H1 (cell line): ENCODE measurements at regions not wholly inside any gene's neighbourhood (a gene's known extent, or its start where the extent isn't known, plus 50 kb on each side); places are given as distances from the start of the nearest gene placed in this dataset.

Experiments
- CTCF ChIA-PET: fragments of 300-600 bp; sonication (Branson Sonifier 250); formaldehyde crosslinking; loops from one replicate; lab custom pipeline; 2021; ENCODE audit not compliant: partially characterized antibody; lab: Charles Lee
- POLR2A ChIA-PET: fragments of 300-600 bp; sonication (Branson Sonifier 250); formaldehyde crosslinking; loops from one replicate; lab custom pipeline; 2021; ENCODE audit warnings: inconsistent platforms; ENCODE audit not compliant: partially characterized antibody; lab: Charles Lee
- DNase-seq, 2 experiments: peaks; one replicate each; pipeline versions ENCODE4 v3.0.0 to v3.0.0-alpha.2; 2010 to 2022; ENCODE audit warnings: low spot score in 2 of 2, low read depth in 1 of 2, mixed read lengths in 1 of 2
- FAIRE-seq: peaks from 2 replicates; lab custom pipeline; 2011; peaks lifted over from hg19 to GRCh38; lab: Jason Lieb, UNC
- H2AFZ ChIP-seq: 2 replicates; pipeline ENCODE4 v1.8.1; 2012; ENCODE audit warnings: low read length, inconsistent platforms
- H2AK5ac ChIP-seq: 2 replicates; pipeline ENCODE4 v1.6.1; 2013; ENCODE audit warnings: low read depth, low read length
- H2BK120ac ChIP-seq: replicated peaks from 2 replicates; pipeline ENCODE3; 2013; ENCODE audit warnings: low read depth, low read length, inconsistent platforms
- H2BK12ac ChIP-seq: 2 replicates; pipeline ENCODE4 v1.6.1; 2013; ENCODE audit warnings: low read depth, low read length
- H2BK15ac ChIP-seq: 2 replicates; pipeline ENCODE4 v1.6.1; 2013; ENCODE audit warnings: low read length
- H2BK20ac ChIP-seq: 2 replicates; pipeline ENCODE4 v1.6.1; 2013; ENCODE audit warnings: low read length
- H2BK5ac ChIP-seq: 2 replicates; pipeline ENCODE4 v1.6.1; 2013; ENCODE audit warnings: low read depth, low read length
- H3K14ac ChIP-seq: 2 replicates; pipeline ENCODE4 v1.6.1; 2013; ENCODE audit warnings: inconsistent platforms; ENCODE audit not compliant: insufficient read length
- H3K18ac ChIP-seq: 2 replicates; pipeline ENCODE4 v1.6.1; 2013; ENCODE audit warnings: low read length; ENCODE audit errors: extremely low read depth
- H3K23ac ChIP-seq: 2 replicates; pipeline ENCODE4 v1.6.1; 2013; ENCODE audit warnings: inconsistent platforms; ENCODE audit not compliant: insufficient read length
- H3K23me2 ChIP-seq: 2 replicates; pipeline ENCODE4 v1.6.1; 2013; ENCODE audit warnings: low read depth, low read length
- H3K27ac ChIP-seq: 2 replicates; pipeline ENCODE4 v1.6.1; 2011; ENCODE audit warnings: low read depth, low read length, inconsistent platforms
- H3K27me3 ChIP-seq, 4 experiments: replicated peaks in 1 of 4; 1 replicate in 1 of 4; 2 replicates in 3 of 4; pipeline versions ENCODE4 v1.6.1 to v1.8.1; 2011 to 2013; ENCODE audit warnings: low read length in 3 of 4, mild to moderate bottlenecking in 3 of 4, inconsistent platforms in 2 of 4, mixed read lengths in 2 of 4, moderate library complexity in 1 of 4; ENCODE audit not compliant: control insufficient read depth in 3 of 4, insufficient read depth in 3 of 4; ENCODE audit errors: extremely low read depth in 1 of 4
- H3K36me3 ChIP-seq, 4 experiments: 2 replicates each; pipeline versions ENCODE4 v1.6.1 to v1.8.1; 2011 to 2013; ENCODE audit warnings: mild to moderate bottlenecking in 4 of 4, low read length in 3 of 4, moderate library complexity in 2 of 4, control low read depth in 1 of 4, inconsistent platforms in 1 of 4; ENCODE audit not compliant: insufficient read depth in 4 of 4, control insufficient read depth in 2 of 4
- H3K4ac ChIP-seq: replicated peaks from 2 replicates; pipeline ENCODE3; 2013; ENCODE audit warnings: low read length, low read depth, mixed read lengths, inconsistent platforms; ENCODE audit not compliant: insufficient read length
- H3K4me1 ChIP-seq, 4 experiments: replicated peaks in 1 of 4; 1 replicate in 1 of 4; 2 replicates in 3 of 4; pipeline versions ENCODE4 v1.6.1 to v1.8.1; 2011 to 2013; ENCODE audit warnings: low read length in 3 of 4, inconsistent platforms in 2 of 4, mixed read lengths in 1 of 4; ENCODE audit not compliant: insufficient read depth in 4 of 4, control insufficient read depth in 3 of 4
- H3K4me2 ChIP-seq, 2 experiments: 2 replicates each; pipeline versions ENCODE4 v1.6.1 to v1.8.1; 2011 to 2013; ENCODE audit warnings: low read depth in 2 of 2, low read length in 2 of 2, control low read depth in 1 of 2, inconsistent platforms in 1 of 2, mild to moderate bottlenecking in 1 of 2; ENCODE audit not compliant: insufficient read depth in 1 of 2
- H3K4me3 ChIP-seq, 4 experiments: fragments of 200-600, 300-600 bp in 1 of 4; sonication (generic), shearing (Covaris generic), sonication (Bioruptor Twin) in 1 of 4; 2 replicates each; pipeline versions ENCODE4 v1.5.1 to v1.8.1; 2011 to 2016; ENCODE audit warnings: low read length in 4 of 4, low read depth in 3 of 4, control low read depth in 2 of 4, inconsistent platforms in 2 of 4, mild to moderate bottlenecking in 2 of 4, mixed read lengths in 1 of 4, moderate library complexity in 1 of 4; ENCODE audit not compliant: insufficient read depth in 2 of 4; ENCODE audit errors: extremely low read depth in 1 of 4
- H3K56ac ChIP-seq: replicated peaks from 2 replicates; pipeline ENCODE3; 2013; ENCODE audit warnings: low read depth, mild to moderate bottlenecking, mixed read lengths, low read length, inconsistent platforms; ENCODE audit not compliant: insufficient read length
- H3K79me1 ChIP-seq: 2 replicates; pipeline ENCODE4 v1.6.1; 2013; ENCODE audit warnings: low read depth, low read length, control low read depth
- H3K79me2 ChIP-seq, 2 experiments: 2 replicates each; pipeline versions ENCODE4 v1.6.1 to v1.8.1; 2012 to 2013; ENCODE audit warnings: low read length in 2 of 2, mild to moderate bottlenecking in 2 of 2, inconsistent platforms in 1 of 2; ENCODE audit not compliant: insufficient read depth in 2 of 2, control insufficient read depth in 1 of 2
- H3K9ac ChIP-seq, 4 experiments: replicated peaks in 1 of 4; 1 replicate in 1 of 4; 2 replicates in 3 of 4; pipeline versions ENCODE4 v1.6.1 to v1.8.1; 2011 to 2013; ENCODE audit warnings: low read depth in 3 of 4, low read length in 3 of 4, control low read depth in 2 of 4, mild to moderate bottlenecking in 2 of 4, moderate library complexity in 2 of 4, inconsistent platforms in 1 of 4; ENCODE audit errors: extremely low read depth in 1 of 4
- H3K9me3 ChIP-seq, 2 experiments: 2 replicates each; pipeline versions ENCODE4 v1.6.1 to v1.8.1; 2012 to 2013; ENCODE audit warnings: mild to moderate bottlenecking in 2 of 2, moderate library complexity in 2 of 2, control low read depth in 1 of 2, inconsistent platforms in 1 of 2, low read depth in 1 of 2, low read length in 1 of 2, mixed read lengths in 1 of 2; ENCODE audit not compliant: insufficient read depth in 2 of 2
- H4K20me1 ChIP-seq, 2 experiments: replicated peaks in 1 of 2; 2 replicates each; pipeline versions ENCODE3 to v1.8.1; 2011 to 2013; ENCODE audit warnings: inconsistent platforms in 2 of 2, low read length in 2 of 2, mild to moderate bottlenecking in 1 of 2; ENCODE audit not compliant: insufficient read depth in 2 of 2, control insufficient read depth in 1 of 2
- H4K5ac ChIP-seq: 2 replicates; pipeline ENCODE4 v1.6.1; 2013; ENCODE audit warnings: low read length, low read depth, mixed read lengths, inconsistent platforms; ENCODE audit not compliant: insufficient read length
- H4K8ac ChIP-seq: 2 replicates; pipeline ENCODE4 v1.8.0; 2013; ENCODE audit warnings: mild to moderate bottlenecking, moderate library complexity, low read length, inconsistent platforms; ENCODE audit not compliant: insufficient read depth; ENCODE audit errors: extremely low read depth
- H4K91ac ChIP-seq: replicated peaks from 2 replicates; pipeline ENCODE3; 2013; ENCODE audit warnings: low read length, mixed read lengths, inconsistent platforms; ENCODE audit not compliant: insufficient read length
- RBBP5 ChIP-seq: IDR thresholded peaks from 2 replicates; pipeline ENCODE4 v1.7.1; 2012; ENCODE audit warnings: low read depth, mild to moderate bottlenecking, inconsistent platforms, low read length, moderate library complexity, borderline replicate concordance
- SIX5 ChIP-seq: IDR thresholded peaks from 2 replicates; pipeline ENCODE4 v1.6.1; 2011; ENCODE audit warnings: mild to moderate bottlenecking, low read depth, low read length
- WGBS, 2 experiments: shearing (Covaris generic) in 1 of 2; methylation state at CpG; one replicate each; pipeline versions ENCODE4 v1.1.6 to v1.1.7; 2013 to 2015; ENCODE audit warnings: low lambda C conversion rate in 2 of 2, mixed read lengths in 2 of 2, inconsistent platforms in 1 of 2, low coverage in 1 of 2, missing lambda C conversion rate in 1 of 2; ENCODE audit not compliant: insufficient replicate concordance in 2 of 2, insufficient coverage in 1 of 2, insufficient read length in 1 of 2; ENCODE audit errors: extremely low coverage in 1 of 2, missing lambda C conversion rate in 1 of 2; 5-methylcytosine and 5-hydroxymethylcytosine counted together

GRCh38 chr5:60490597-60491166 is 209.3 kb downstream of the DEPDC1B start:
- H3K4ac ChIP-seq = no peak overlapping the region
- H3K79me2 ChIP-seq = no peaks in the 10 kb centered on the region
- no peak overlapping the region for H2BK15ac ChIP-seq
- no peak for DNase-seq
- H4K20me1 ChIP-seq = no peaks in the 10 kb centered on the region
- H2BK20ac ChIP-seq = no peak overlapping the region
- no peak overlapping the region for H3K56ac ChIP-seq
- no peak overlapping the region for H3K4me2 ChIP-seq
- H3K9ac ChIP-seq = no peak overlapping the region
- H2AK5ac ChIP-seq = no peak overlapping the region
- 83% methylated on average over 4 of the region's 4 CpGs; no CpG with 5 or more reads in 1 of the 2 experiments for WGBS, 2 experiments
- POLR2A ChIA-PET = no interaction called here
- H3K4me1 ChIP-seq = peaks cover 0 to 3% (median 0%) of the 10 kb centered on the region in 4 experiments; a peak in 1 of 7 replicates
- no peak overlapping the region for H3K27ac ChIP-seq
- H2BK12ac ChIP-seq = no peak overlapping the region
- no peak overlapping the region for H4K8ac ChIP-seq
- no peak overlapping the region for H2AFZ ChIP-seq
- no peak overlapping the region for H4K91ac ChIP-seq
- no peaks in the 10 kb centered on the region for H3K36me3 ChIP-seq
- no peaks in the 10 kb centered on the region for H3K23me2 ChIP-seq
- no peaks in the 10 kb centered on the region for H3K9me3 ChIP-seq
- FAIRE-seq = no peak
- no peak overlapping the region for H3K18ac ChIP-seq
- no peak overlapping the region for H4K5ac ChIP-seq
- no peak overlapping the region for H3K4me3 ChIP-seq
- no peak for TF ChIP-seq SIX5
- TF ChIP-seq RBBP5 = no peak
- TF ChIP-seq, all 59 proteins: peak for 0
- CTCF ChIA-PET = interaction anchor here (0.6 to 1.0 kb wide), 2 partner anchors 9 to 32 kb away, joined by 3 read pairs; no protein-coding TSS in a partner anchor
- no peak overlapping the region for H2BK120ac ChIP-seq
- H3K14ac ChIP-seq = no peak overlapping the region
- H2BK5ac ChIP-seq = no peak overlapping the region
- H3K23ac ChIP-seq = no peak overlapping the region
- H3K27me3 ChIP-seq = no peaks in the 10 kb centered on the region
- H3K79me1 ChIP-seq = no peaks in the 10 kb centered on the region
